Nephron progenitor cell (in vitro differentiated cells): ENCODE measurements at regions not wholly inside any gene's neighbourhood (a gene's known extent, or its start where the extent isn't known, plus 50 kb on each side); places are given as distances from the start of the nearest gene placed in this dataset.
A peak's percentile ranks its signal among the peaks of the same experiment; 100 is the strongest.

Source experiments
- DNase-seq: peaks from one replicate; pipeline ENCODE4 v3.0.0; 2021
- H3K27ac Mint-ChIP-seq: 2 replicates; pipeline ENCODE4 v1.8.0; 2021; ENCODE audit warnings: mild to moderate bottlenecking, moderate library complexity, mixed read lengths
- H3K27me3 Mint-ChIP-seq: 2 replicates; pipeline ENCODE4 v1.8.0; 2021; ENCODE audit warnings: mild to moderate bottlenecking, low read depth, mixed read lengths; ENCODE audit not compliant: poor library complexity
- H3K36me3 Mint-ChIP-seq: 2 replicates; pipeline ENCODE4 v1.8.0; 2021; ENCODE audit warnings: low read depth, mixed read lengths
- H3K4me1 Mint-ChIP-seq: 2 replicates; pipeline ENCODE4 v1.8.0; 2021; ENCODE audit warnings: mixed read lengths
- H3K4me3 Mint-ChIP-seq: 2 replicates; pipeline ENCODE4 v1.8.0; 2021; ENCODE audit warnings: mild to moderate bottlenecking, moderate library complexity, mixed read lengths
- H3K9me3 Mint-ChIP-seq: 2 replicates; pipeline ENCODE4 v1.8.0; 2021; ENCODE audit warnings: mild to moderate bottlenecking, moderate library complexity, mixed read lengths
- CTCF ChIP-seq: fragments of 200-600 bp; sonication (generic); IDR thresholded peaks from 2 replicates; pipeline ENCODE4 v1.5.0; 2021; ENCODE audit warnings: antibody characterized with exemption

DNA sequence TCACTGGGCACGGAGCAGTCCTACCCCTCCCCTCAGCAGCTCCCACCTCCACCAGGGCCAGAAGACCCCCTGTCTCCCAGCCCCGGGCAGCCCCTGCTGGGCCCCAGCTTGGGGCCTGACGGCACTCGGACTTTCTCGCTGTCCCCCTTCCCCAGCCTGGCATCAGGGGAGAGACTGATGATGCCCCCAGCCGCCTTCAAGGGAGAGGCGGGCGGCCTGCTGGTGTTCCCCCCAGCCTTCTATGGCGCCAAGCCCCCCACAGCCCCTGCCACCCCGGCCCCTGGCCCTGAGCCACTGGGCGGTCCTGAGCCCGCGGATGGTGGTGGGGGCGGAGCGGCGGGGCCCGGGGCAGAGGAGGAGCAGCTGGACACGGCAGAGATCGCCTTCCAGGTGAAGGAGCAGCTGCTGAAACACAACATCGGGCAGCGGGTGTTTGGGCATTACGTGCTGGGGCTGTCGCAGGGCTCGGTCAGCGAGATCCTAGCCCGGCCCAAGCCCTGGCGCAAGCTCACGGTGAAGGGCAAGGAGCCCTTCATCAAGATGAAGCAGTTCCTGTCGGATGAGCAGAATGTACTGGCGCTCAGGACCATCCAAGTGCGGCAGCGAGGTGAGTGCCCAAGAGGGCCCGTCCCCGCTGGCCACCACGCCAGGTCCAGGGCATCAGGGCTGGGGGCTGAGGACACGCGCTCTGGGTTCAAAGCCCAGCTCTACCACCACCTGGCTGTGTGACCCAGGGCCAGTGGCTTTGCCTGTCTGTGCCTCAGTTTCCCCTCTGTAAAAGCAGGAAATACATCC, 58.6 kb downstream of the PHETA1 start:
- DNase-seq = no peak
- TF ChIP-seq CTCF = no peak
- Mint-ChIP-seq H3K9me3 (peaks cover 16% of the 10 kb centered on the region), H3K4me3 (no peak overlapping the region), H3K4me1 (peaks cover 6% of the 10 kb centered on the region), H3K36me3 (peaks cover 7% of the 10 kb centered on the region), H3K27me3 (peaks cover 3% of the 10 kb centered on the region), H3K27ac (peak overlapping the region; percentile 71)

DNA sequence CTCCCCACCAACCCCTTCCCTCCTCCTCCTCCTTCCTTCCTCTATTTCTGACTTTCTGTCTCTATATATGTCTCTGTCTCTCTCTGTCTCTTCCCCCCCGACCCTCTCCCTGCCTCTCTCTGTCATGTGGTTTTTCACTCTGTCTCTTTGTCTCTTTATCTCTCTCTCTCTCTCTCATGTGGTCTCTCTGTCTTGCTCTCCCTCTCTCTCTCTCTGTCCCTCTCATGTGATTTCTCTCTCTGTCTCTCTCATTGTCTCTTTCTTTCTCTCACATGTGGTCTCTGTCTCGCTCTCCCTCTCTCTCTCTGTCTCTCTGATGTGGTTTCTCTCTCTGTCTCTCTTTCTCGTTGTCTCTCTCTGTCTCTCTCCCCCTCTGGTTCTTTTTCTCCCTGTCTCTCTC, 59.3 kb downstream of the PHETA1 start:
- Mint-ChIP-seq H3K27ac (peak overlapping the region; percentile 71), H3K9me3 (peaks cover 23% of the 10 kb centered on the region), H3K4me1 (peaks cover 6% of the 10 kb centered on the region), H3K4me3 (no peak overlapping the region), H3K36me3 (peaks cover 13% of the 10 kb centered on the region), H3K27me3 (peaks cover 3% of the 10 kb centered on the region)
- no peak for TF ChIP-seq CTCF
- no peak for DNase-seq

DNA sequence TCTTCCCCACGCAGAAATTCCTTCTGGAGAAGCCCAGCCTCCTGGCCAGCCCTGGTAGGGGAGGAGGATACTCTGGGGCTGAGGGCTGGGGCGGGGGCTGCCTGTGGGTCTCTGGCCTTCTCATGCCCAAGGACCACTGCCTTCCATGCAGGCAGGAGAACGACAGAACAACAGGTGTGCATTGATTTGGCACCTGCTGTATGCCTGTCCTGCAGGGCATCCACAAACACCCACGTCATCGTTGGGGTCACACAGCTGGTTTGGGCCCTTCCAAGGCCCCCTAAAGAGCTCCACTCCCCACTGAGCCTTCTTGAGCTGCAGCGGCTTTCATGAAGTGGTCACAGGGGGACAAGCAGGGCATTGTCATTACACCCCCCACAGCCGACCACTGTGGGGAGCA, 60.4 kb downstream of the PHETA1 start:
- H3K4me1 Mint-ChIP-seq = peaks cover 6% of the 10 kb centered on the region
- H3K9me3 Mint-ChIP-seq = peaks cover 32% of the 10 kb centered on the region
- no peak for TF ChIP-seq CTCF
- no peak overlapping the region for H3K27ac Mint-ChIP-seq
- peaks cover 17% of the 10 kb centered on the region for H3K36me3 Mint-ChIP-seq
- H3K4me3 Mint-ChIP-seq = no peak overlapping the region
- H3K27me3 Mint-ChIP-seq = no peaks in the 10 kb centered on the region
- DNase-seq = no peak

DNA sequence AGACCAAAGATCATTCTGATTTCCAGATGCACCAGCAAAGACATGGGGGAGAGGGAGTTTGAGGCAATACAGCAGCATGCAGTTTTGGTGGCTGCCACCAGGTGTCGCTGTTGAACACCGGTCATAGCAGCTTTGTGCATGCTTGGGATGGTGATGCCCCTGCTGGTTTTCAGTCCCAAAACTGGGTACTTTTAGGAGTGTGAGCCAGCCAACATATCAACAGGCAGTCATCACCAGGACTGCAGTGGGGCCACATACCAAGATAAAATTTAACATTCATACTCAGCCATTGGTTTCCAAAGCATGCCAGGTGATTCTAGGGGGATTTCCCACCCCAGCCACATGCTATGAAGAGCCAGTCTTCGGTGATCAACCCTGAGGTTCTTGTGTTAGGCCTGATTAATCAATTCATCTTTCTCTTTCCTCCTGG, 64.2 kb downstream of the PHETA1 start:
- H3K36me3 Mint-ChIP-seq = peaks cover 17% of the 10 kb centered on the region

DNA sequence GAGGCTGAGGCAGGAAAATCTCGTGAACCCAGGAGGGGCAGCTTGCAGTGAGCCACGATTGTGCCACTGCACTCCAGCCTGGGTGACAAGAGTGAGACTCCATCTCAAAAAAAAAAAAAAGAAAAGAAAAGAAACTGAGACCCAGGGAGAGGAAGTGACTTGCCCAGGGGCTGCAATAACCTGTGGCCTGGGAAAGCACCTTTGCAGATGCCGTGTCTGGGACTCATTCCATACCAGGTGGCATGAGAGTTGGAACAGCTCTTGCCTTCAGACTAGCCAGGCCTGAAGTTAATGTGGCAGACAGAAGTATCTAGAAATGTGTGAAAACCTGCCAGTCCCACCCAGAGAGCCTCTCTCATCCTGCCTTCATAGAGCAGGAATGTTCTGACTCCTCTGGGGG, 65.4 kb downstream of the PHETA1 start:
- H3K27me3 Mint-ChIP-seq = no peaks in the 10 kb centered on the region
- no peak for TF ChIP-seq CTCF
- DNase-seq = no peak
- no peak overlapping the region for H3K27ac Mint-ChIP-seq
- no peaks in the 10 kb centered on the region for H3K4me1 Mint-ChIP-seq
- peaks cover 17% of the 10 kb centered on the region for H3K36me3 Mint-ChIP-seq
- H3K4me3 Mint-ChIP-seq = no peak overlapping the region
- peaks cover 36% of the 10 kb centered on the region for H3K9me3 Mint-ChIP-seq

More for the DNA sequence above, 64.2 kb downstream of the PHETA1 start:
- TF ChIP-seq CTCF = peak; percentile 56
- no peaks in the 10 kb centered on the region for H3K27me3 Mint-ChIP-seq
- no peak overlapping the region for H3K27ac Mint-ChIP-seq
- peak; percentile 50 for DNase-seq
- H3K4me1 Mint-ChIP-seq = peaks cover 3% of the 10 kb centered on the region
- H3K9me3 Mint-ChIP-seq = peaks cover 36% of the 10 kb centered on the region
- no peak overlapping the region for H3K4me3 Mint-ChIP-seq
